Natural killer cell (primary cell): ENCODE measurements at regions not wholly inside any gene's neighbourhood (a gene's known extent, or its start where the extent isn't known, plus 50 kb on each side); places are given as distances from the start of the nearest gene placed in this dataset.

Experiments
- ATAC-seq, 3 donors: fragments of 150-1000 bp in 2 of 3; fragments of 200-7000 bp in 1 of 3; cut with Tn5 transposase; 1 replicate in 1 of 3; 2 replicates in 2 of 3; pipeline ENCODE4 v1.10.0; 2021; ENCODE audit warnings: mild to moderate bottlenecking in 2 of 3, moderate library complexity in 2 of 3
- DNase-seq, 2 donors: peaks; one replicate each; pipeline versions ENCODE4 v3.0.0 to v3.0.0-alpha.2; 2013 to 2021; ENCODE audit warnings: mixed read lengths in 1 of 2
- H3K27ac ChIP-seq: one replicate; pipeline ENCODE4 v1.5.1; 2013; ENCODE audit warnings: mild to moderate bottlenecking, low read length
- H3K27me3 ChIP-seq: one replicate; pipeline ENCODE4 v1.6.1; 2013; ENCODE audit warnings: low read length; ENCODE audit not compliant: control insufficient read depth, insufficient read depth
- H3K36me3 ChIP-seq: one replicate; pipeline ENCODE4 v1.6.1; 2013; ENCODE audit warnings: low read length; ENCODE audit not compliant: control insufficient read depth, insufficient read depth
- H3K4me1 ChIP-seq: one replicate; pipeline ENCODE4 v1.6.1; 2013; ENCODE audit warnings: low read length; ENCODE audit not compliant: control insufficient read depth, insufficient read depth
- H3K4me3 ChIP-seq: one replicate; pipeline ENCODE4 v1.5.1; 2013; ENCODE audit warnings: low read length
- H3K9me3 ChIP-seq: one replicate; pipeline ENCODE4 v1.6.1; 2013; ENCODE audit warnings: low read length; ENCODE audit not compliant: control insufficient read depth, insufficient read depth
- H3K27ac Mint-ChIP-seq, 2 donors: one replicate each; pipeline ENCODE4 v1.8.0; 2022; ENCODE audit warnings: mild to moderate bottlenecking in 2 of 2, mixed read lengths in 2 of 2, moderate library complexity in 1 of 2
- H3K27me3 Mint-ChIP-seq, 2 donors: one replicate each; pipeline ENCODE4 v1.8.0; 2022; ENCODE audit warnings: low read depth in 2 of 2, mixed read lengths in 2 of 2
- H3K36me3 Mint-ChIP-seq: one replicate; pipeline ENCODE4 v1.8.0; 2022; ENCODE audit warnings: mixed read lengths
- H3K4me1 Mint-ChIP-seq, 2 donors: one replicate each; pipeline ENCODE4 v1.8.0; 2022; ENCODE audit warnings: mixed read lengths in 2 of 2
- H3K4me3 Mint-ChIP-seq: one replicate; pipeline ENCODE4 v1.8.0; 2022; ENCODE audit warnings: mild to moderate bottlenecking, moderate library complexity, mixed read lengths
- H3K9me3 Mint-ChIP-seq, 2 donors: one replicate each; pipeline ENCODE4 v1.8.0; 2022; ENCODE audit warnings: mixed read lengths in 2 of 2
- CTCF ChIP-seq: fragments of 200-600 bp; IDR thresholded peaks from one replicate; pipeline ENCODE4 v1.8.0; 2022; ENCODE audit warnings: antibody characterized with exemption
- WGBS: methylation state at CpG from one replicate; pipeline ENCODE4 v1.1.7; 2013; ENCODE audit warnings: missing lambda C conversion rate; ENCODE audit not compliant: insufficient coverage; 5-methylcytosine and 5-hydroxymethylcytosine counted together
- intact Hi-C: fragments of 100-400 bp; cut with micrococcal nuclease; formaldehyde crosslinking; loops from one replicate; pipeline ENCODE4 v1.14.2; 2022

DNA sequence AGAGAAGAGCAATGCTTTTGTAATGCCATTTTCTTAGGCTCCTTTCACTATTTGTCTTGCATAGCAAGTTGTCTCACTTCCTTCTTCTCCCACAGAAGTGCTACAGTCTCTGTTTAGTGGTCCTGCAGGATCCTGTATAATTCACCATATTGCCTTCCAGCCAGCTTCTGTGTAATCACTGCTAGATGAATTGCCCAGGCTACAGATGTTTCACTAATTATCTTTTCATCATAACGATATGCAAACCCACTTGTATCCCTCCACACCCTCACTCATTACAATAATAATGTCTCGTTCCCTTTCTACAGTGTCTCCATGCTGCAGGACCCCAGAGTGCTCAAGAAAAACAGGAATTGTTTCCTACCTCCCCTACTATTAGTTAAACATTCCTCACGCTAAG, 402.9 kb downstream of the TBL1XR1 start:
- Histone ChIP-seq H3K4me3 (no peak overlapping the region), H3K4me1 (no peaks in the 10 kb centered on the region), H3K36me3 (no peaks in the 10 kb centered on the region), H3K9me3 (no peaks in the 10 kb centered on the region), H3K27me3 (no peaks in the 10 kb centered on the region), H3K27ac (no peak overlapping the region)
- 83% methylated on average over 3 of the region's 3 CpGs for WGBS
- no peaks in the 10 kb centered on the region for H3K4me1 Mint-ChIP-seq
- ATAC-seq = no peak
- H3K9me3 Mint-ChIP-seq = peaks cover 0 to 3% of the 10 kb centered on the region in 2 donors
- intact Hi-C loops = no loop called here
- TF ChIP-seq CTCF = no peak
- no peaks in the 10 kb centered on the region for H3K36me3 Mint-ChIP-seq
- no peak overlapping the region for H3K4me3 Mint-ChIP-seq
- DNase-seq = no peak
- H3K27me3 Mint-ChIP-seq = no peaks in the 10 kb centered on the region
- no peak overlapping the region for H3K27ac Mint-ChIP-seq

DNA sequence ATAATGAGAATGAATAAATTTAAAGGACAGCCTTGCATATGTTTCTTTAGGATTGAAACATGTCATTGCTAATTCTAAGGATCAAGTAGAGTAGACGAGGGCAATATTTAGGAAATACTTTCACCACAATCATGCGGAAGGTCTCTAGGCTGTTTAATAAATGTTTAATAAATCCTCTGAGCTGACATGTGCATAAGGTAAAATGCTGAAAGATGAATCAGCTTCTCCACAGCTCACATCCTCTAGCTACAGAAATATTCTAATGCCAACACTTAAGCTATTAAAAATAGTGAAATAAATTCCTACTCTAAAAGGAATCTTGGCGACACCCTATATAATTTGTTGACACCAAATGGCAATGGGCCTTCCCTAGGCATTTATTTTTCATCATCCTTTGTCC, 407.3 kb downstream of the TBL1XR1 start:
- Mint-ChIP-seq H3K36me3 (no peaks in the 10 kb centered on the region), H3K9me3 (peaks cover 4 to 5% of the 10 kb centered on the region in 2 donors), H3K4me3 (no peak overlapping the region), H3K27me3 (no peaks in the 10 kb centered on the region), H3K27ac (no peak overlapping the region), H3K4me1 (no peaks in the 10 kb centered on the region)
- Histone ChIP-seq H3K4me3 (no peak overlapping the region), H3K4me1 (no peaks in the 10 kb centered on the region), H3K9me3 (no peaks in the 10 kb centered on the region), H3K27ac (no peak overlapping the region), H3K27me3 (no peaks in the 10 kb centered on the region), H3K36me3 (no peaks in the 10 kb centered on the region)
- WGBS = 86% methylated on average over 1 of the region's 3 CpGs
- no peak for ATAC-seq
- intact Hi-C loops = no loop called here
- no peak for TF ChIP-seq CTCF
- no peak for DNase-seq

DNA sequence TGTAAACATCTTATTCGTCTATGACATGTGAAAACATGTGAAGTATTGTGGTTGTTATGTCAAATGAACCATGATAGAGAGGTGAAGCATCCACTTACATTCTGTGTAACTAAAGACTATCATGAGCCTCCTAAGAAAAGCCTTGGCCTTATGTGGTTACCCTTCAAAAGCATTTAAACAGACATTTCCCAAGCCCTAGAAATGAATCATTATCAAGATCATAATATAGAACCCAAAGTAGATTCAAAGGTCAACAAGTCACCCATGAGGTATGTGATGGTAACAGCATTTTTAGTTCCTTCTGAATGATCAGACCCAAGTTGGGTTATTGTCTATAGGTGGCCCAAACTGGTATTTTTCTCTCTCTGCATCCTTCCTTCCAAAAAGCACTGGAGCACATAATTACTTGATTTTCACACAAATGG, 408.0 kb downstream of the TBL1XR1 start:
- Histone ChIP-seq H3K4me1 (no peaks in the 10 kb centered on the region), H3K9me3 (no peaks in the 10 kb centered on the region), H3K36me3 (no peaks in the 10 kb centered on the region), H3K4me3 (no peak overlapping the region), H3K27ac (no peak overlapping the region), H3K27me3 (no peaks in the 10 kb centered on the region)
- H3K27me3 Mint-ChIP-seq = no peaks in the 10 kb centered on the region
- DNase-seq = no peak
- no peaks in the 10 kb centered on the region for H3K36me3 Mint-ChIP-seq
- no peak overlapping the region for H3K4me3 Mint-ChIP-seq
- peaks cover 5% of the 10 kb centered on the region in 2 donors for H3K9me3 Mint-ChIP-seq
- WGBS = no CpG with 5 or more reads among the region's 1 CpG
- TF ChIP-seq CTCF = no peak
- ATAC-seq = no peak
- H3K27ac Mint-ChIP-seq = no peak overlapping the region
- H3K4me1 Mint-ChIP-seq = no peaks in the 10 kb centered on the region
- intact Hi-C loops = no loop called here

- TF ChIP-seq CTCF = no peak
- H3K36me3 ChIP-seq = no peaks in the 10 kb centered on the region
- H3K4me1 ChIP-seq = no peaks in the 10 kb centered on the region
- H3K4me3 ChIP-seq = no peak overlapping the region
- no peak for DNase-seq
- ATAC-seq = no peak
- no peaks in the 10 kb centered on the region for H3K27me3 ChIP-seq
- peaks cover 5 to 8% of the 10 kb centered on the region in 2 donors for H3K9me3 Mint-ChIP-seq
- no peaks in the 10 kb centered on the region for H3K27me3 Mint-ChIP-seq
- H3K9me3 ChIP-seq = no peaks in the 10 kb centered on the region
- H3K27ac ChIP-seq = no peak overlapping the region
- H3K27ac Mint-ChIP-seq = no peak overlapping the region
- no peaks in the 10 kb centered on the region for H3K4me1 Mint-ChIP-seq
- no peaks in the 10 kb centered on the region for H3K36me3 Mint-ChIP-seq
- WGBS = 83% methylated on average over 3 of the region's 3 CpGs
- intact Hi-C loops = no loop called here
- H3K4me3 Mint-ChIP-seq = no peak overlapping the region
Measured at GRCh38 chr3:176787506-176787905, 409.8 kb downstream of the TBL1XR1 start.
